Vagina (tissue), 2 donors: ENCODE measurements at regions not wholly inside any gene's neighbourhood (a gene's known extent, or its start where the extent isn't known, plus 50 kb on each side); places are given as distances from the start of the nearest gene placed in this dataset.

Source experiments
- CTCF ChIP-seq, 3 experiments: fragments of 450-650 bp in 2 of 3; fragments of 200-600 bp in 1 of 3; sonication (generic) in 1 of 3; IDR thresholded peaks; one replicate each; pipeline ENCODE4 v1.5.1; 2017 to 2019; ENCODE audit warnings: antibody characterized with exemption in 3 of 3, mild to moderate bottlenecking in 2 of 3, moderate library complexity in 2 of 3
- POLR2A ChIP-seq, 2 donors: fragments of 450-650 bp; IDR thresholded peaks; one replicate each; pipeline ENCODE4 v1.6.1; 2017; ENCODE audit warnings: antibody characterized with exemption in 2 of 2, mild to moderate bottlenecking in 2 of 2, moderate library complexity in 2 of 2

GRCh38 chr4:141348125-141348524 lies 127.4 kb downstream of the ZNF330 start:
- TF ChIP-seq CTCF (IDR thresholded peaks at IDR 0.05): no peak
- no peak for TF ChIP-seq POLR2A (IDR thresholded peaks at IDR 0.05)
